Adrenal gland (tissue), 5 donors: ENCODE measurements at regions not wholly inside any gene's neighbourhood (a gene's known extent, or its start where the extent isn't known, plus 50 kb on each side); places are given as distances from the start of the nearest gene placed in this dataset.

Source experiments
- CTCF ChIP-seq, 6 experiments: fragments of 450-650 bp in 4 of 6; fragments of 200-600 bp in 2 of 6; sonication (generic) in 1 of 6; IDR thresholded peaks; 1 replicate in 5 of 6; 2 replicates in 1 of 6; pipeline versions ENCODE4 v1.5.1 to v1.8.0; 2016 to 2021; ENCODE audit warnings: antibody characterized with exemption in 6 of 6, mild to moderate bottlenecking in 2 of 6, moderate library complexity in 1 of 6
- POLR2A ChIP-seq, 2 donors: fragments of 450-650 bp; IDR thresholded peaks; one replicate each; pipeline ENCODE4 v1.6.1; 2017; ENCODE audit warnings: antibody characterized with exemption in 2 of 2, mild to moderate bottlenecking in 2 of 2, moderate library complexity in 1 of 2
- donor health status: DM: no; HTN: no; CAD: no.

DNA sequence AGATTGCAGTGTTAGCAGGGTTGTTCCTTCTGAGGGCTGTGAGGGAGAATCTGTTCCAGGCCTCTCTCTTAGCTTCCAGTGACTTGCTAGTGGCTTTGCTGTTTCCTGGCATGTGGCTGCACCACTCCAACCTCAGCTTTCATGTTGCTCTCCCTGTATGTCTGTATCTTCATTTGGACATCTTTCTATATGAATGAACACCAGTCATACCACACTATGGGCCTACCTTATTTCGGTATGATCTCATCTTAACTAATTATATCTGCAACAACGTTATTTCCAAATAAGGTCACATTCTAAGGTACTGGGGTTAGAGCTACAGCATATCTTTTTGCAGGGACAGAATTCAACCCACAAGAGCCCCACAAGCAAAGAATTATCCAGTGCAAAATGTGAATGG lies 356.7 kb upstream of the UMPS start:
- no peak for TF ChIP-seq CTCF (IDR thresholded peaks at IDR 0.05)
- TF ChIP-seq POLR2A (IDR thresholded peaks at IDR 0.05) = no peak
